Brain microvascular endothelial cell (primary cell): ENCODE measurements at regions not wholly inside any gene's neighbourhood (a gene's known extent, or its start where the extent isn't known, plus 50 kb on each side); places are given as distances from the start of the nearest gene placed in this dataset.

Experiments
- DNase-seq: peaks from one replicate; pipeline ENCODE4 v3.0.0-alpha.2; 2020
- H3K27ac ChIP-seq: fragments of 250-450 bp; sonication (Bioruptor Pico); 2 replicates; pipeline ENCODE4 v1.5.1; 2020; ENCODE audit warnings: mild to moderate bottlenecking, moderate library complexity
- H3K27me3 ChIP-seq: fragments of 250-450 bp; sonication (Bioruptor Pico); replicated peaks from 2 replicates; pipeline ENCODE4 v1.5.1; 2020; ENCODE audit warnings: mild to moderate bottlenecking
- H3K36me3 ChIP-seq: fragments of 250-450 bp; sonication (Bioruptor Pico); replicated peaks from 2 replicates; pipeline ENCODE4 v1.5.1; 2020; ENCODE audit warnings: mild to moderate bottlenecking
- H3K4me3 ChIP-seq: 2 replicates; pipeline ENCODE4 v1.5.1; 2011; ENCODE audit warnings: low read depth, mild to moderate bottlenecking, control low read depth, low read length, moderate library complexity
- CTCF ChIP-seq: IDR thresholded peaks from 2 replicates; pipeline ENCODE4 v1.5.1; 2011; ENCODE audit warnings: low read depth, mild to moderate bottlenecking, moderate library complexity, low read length, control low read depth, inconsistent platforms; ENCODE audit errors: missing control alignments
- in situ Hi-C: cut with HindIII; loops from 2 replicates; pipeline ENCODE4 v1.10.0; 2017; ENCODE audit warnings: low sequenced_read_pairs, low pct_ligation_motif_present

DNA sequence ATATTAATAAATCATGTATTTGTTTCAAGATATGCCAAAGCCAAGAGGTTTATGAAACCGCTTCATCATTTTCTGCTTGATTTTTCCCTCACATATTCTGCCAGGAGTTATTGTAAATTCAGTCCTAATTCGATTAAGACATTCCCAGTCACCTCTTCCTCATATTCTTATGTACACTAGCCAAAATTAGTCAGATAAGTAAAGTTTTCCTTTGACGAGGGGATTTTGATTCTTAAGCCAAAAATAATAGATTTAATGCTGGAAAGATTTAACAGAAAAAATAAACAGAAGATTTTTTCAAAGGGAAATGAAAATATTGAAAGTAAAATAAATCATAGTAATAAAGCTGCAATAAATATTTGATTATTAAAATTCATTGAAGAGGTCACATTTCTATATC, 51.0 kb upstream of the VEGFC start:
- Histone ChIP-seq H3K36me3 (no peaks in the 10 kb centered on the region), H3K27me3 (no peaks in the 10 kb centered on the region), H3K4me3 (no peak overlapping the region), H3K27ac (no peak overlapping the region)
- in situ Hi-C loops = no loop called here
- no peak for TF ChIP-seq CTCF
- no peak for DNase-seq

DNA sequence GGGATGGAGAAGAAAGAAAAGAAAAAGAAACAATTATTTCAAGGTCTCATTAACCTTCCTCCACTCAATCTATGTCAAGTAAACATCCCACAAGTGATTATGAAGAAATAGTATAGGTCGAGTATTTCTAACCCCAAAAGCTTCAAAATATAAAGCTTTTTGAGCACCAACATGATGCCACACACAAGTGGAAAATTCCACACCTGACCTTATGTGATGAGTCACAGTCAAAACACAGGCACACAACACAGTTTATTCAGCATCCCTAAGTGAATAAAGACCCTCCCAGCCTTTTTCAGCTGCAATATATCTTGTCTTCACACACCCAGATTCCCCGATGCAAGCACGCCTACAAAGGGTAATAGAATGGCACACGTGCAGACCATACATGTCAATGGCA, 51.7 kb upstream of the VEGFC start:
- no peak overlapping the region for H3K4me3 ChIP-seq
- H3K27ac ChIP-seq = no peak overlapping the region
- TF ChIP-seq CTCF = no peak
- H3K27me3 ChIP-seq = no peaks in the 10 kb centered on the region
- DNase-seq = no peak
- in situ Hi-C loops = no loop called here
- H3K36me3 ChIP-seq = no peaks in the 10 kb centered on the region

DNA sequence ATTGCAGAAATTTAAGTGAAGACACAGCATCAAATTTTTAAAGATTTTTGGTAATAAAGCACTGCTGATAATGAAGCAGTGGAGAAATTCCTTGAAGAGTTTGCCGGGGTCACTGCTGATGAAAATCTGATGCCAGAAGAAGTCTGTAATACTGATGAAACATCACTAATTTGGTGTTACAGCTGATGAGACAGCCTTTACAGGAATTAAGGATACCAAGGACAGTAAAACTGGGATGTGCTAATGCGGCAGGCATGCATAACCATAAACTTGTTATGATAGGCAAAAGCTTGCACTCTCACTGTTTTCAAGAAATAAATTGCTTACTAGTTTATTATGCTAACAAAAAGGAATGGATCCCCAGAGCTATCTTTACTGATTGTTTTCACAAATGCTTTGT, 52.9 kb upstream of the VEGFC start:
- Histone ChIP-seq H3K4me3 (no peak overlapping the region), H3K27ac (no peak overlapping the region), H3K27me3 (no peaks in the 10 kb centered on the region), H3K36me3 (no peaks in the 10 kb centered on the region)
- in situ Hi-C loops = no loop called here
- no peak for DNase-seq
- TF ChIP-seq CTCF = no peak

DNA sequence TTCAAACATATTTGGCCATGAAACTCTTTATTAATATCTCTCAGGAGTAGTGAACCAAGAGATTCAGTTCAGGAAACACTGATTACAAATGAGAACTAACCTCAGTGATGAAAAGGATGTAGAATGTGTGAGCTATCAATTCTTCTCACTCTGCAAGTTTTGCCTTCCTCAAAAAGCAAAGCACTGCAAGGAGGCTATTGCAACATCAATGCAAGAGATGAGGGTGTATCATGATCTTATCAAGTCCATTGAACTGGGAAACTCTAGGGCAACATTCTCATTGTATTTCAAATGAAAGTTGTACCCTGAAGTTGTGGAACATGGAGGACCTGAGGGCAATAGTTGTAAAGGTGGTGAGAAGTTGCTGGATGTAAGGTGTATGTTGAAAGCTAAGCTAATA, 56.4 kb upstream of the VEGFC start:
- no peaks in the 10 kb centered on the region for H3K27me3 ChIP-seq
- TF ChIP-seq CTCF = no peak
- no peak overlapping the region for H3K4me3 ChIP-seq
- DNase-seq = no peak
- no peak overlapping the region for H3K27ac ChIP-seq
- in situ Hi-C loops = no loop called here
- H3K36me3 ChIP-seq = no peaks in the 10 kb centered on the region

- no peak for TF ChIP-seq CTCF
- H3K36me3 ChIP-seq = no peaks in the 10 kb centered on the region
- H3K27ac ChIP-seq = no peak overlapping the region
- in situ Hi-C loops = no loop called here
- H3K27me3 ChIP-seq = no peaks in the 10 kb centered on the region
- no peak for DNase-seq
- H3K4me3 ChIP-seq = no peak overlapping the region
These were observed 57.7 kb upstream of the VEGFC start for GRCh38 chr4:176850436-176850835.

- Histone ChIP-seq H3K27ac (no peak overlapping the region), H3K36me3 (no peaks in the 10 kb centered on the region), H3K27me3 (no peaks in the 10 kb centered on the region), H3K4me3 (no peak overlapping the region)
- in situ Hi-C loops = no loop called here
- TF ChIP-seq CTCF = no peak
- no peak for DNase-seq
These were observed 63.7 kb upstream of the VEGFC start for GRCh38 chr4:176856421-176856820.
